ENCODE measurements at regions not wholly inside any gene's neighbourhood (a gene's known extent, or its start where the extent isn't known, plus 50 kb on each side); places are given as distances from the start of the nearest gene placed in this dataset.

- DNase-seq: no peak
- Histone ChIP-seq H3F3A (replicated peaks; ENCODE audit: insufficient read depth) (no peaks in the 10 kb centered on the region), H3K4me1 (ENCODE audit: control insufficient read depth in 1 of 2, insufficient read depth in 2 of 2, low read depth in 1 of 2, low read length in 1 of 2) (peaks cover 0 to 15% of the 10 kb centered on the region in 2 experiments; a peak in 1 of 4 replicates), H2AFZ (ENCODE audit: low read depth) (no peak overlapping the region), H4K20me1 (ENCODE audit: insufficient read depth) (no peaks in the 10 kb centered on the region), H3K79me2 (ENCODE audit: insufficient read depth) (no peaks in the 10 kb centered on the region), H3K36me3 (replicated peaks in 1 of 2; ENCODE audit: control insufficient read depth in 1 of 2, insufficient read depth in 2 of 2, low read length in 1 of 2) (no peaks in the 10 kb centered on the region), H3K9me2 (no peaks in the 10 kb centered on the region), H3K9me3 (no peaks in the 10 kb centered on the region), H3K27me3 (ENCODE audit: insufficient read depth) (no peaks in the 10 kb centered on the region), H3K4me3 (ENCODE audit: low read depth in 2 of 2, low read length in 1 of 2) (no peak overlapping the region), H3K27ac (ENCODE audit: low read depth in 2 of 2, low read length in 1 of 2) (no peak overlapping the region), H3K4me2 (no peak overlapping the region), H3K9ac (no peak overlapping the region)
- WGBS (ENCODE audit: low lambda C conversion rate): 53% methylated on average over 11 of the region's 11 CpGs
- CTCF ChIA-PET: interaction anchor here (1.2 to 1.5 kb wide), 2 partner anchors 145 to 354 kb away, joined by 3 read pairs; no protein-coding TSS in a partner anchor
- POLR2A ChIA-PET: no interaction called here
- no peak for TF ChIP-seq IRF3 (IDR thresholded peaks at IDR 0.05; ENCODE audit: low read depth, low read length)
- no peak for TF ChIP-seq NFIC (IDR thresholded peaks at IDR 0.05; ENCODE audit: borderline replicate concordance)
- TF ChIP-seq SIN3A (IDR thresholded peaks at IDR 0.05; ENCODE audit: borderline replicate concordance, low read depth, low read length): no peak
These were observed 353.3 kb downstream of the GADD45G start for GRCh38 chr9:89958086-89958485.

GRCh38 chr9:89961616-89962341, 357.0 kb downstream of the GADD45G start:
- Histone ChIP-seq H3K79me2 (ENCODE audit: insufficient read depth) (no peaks in the 10 kb centered on the region), H3K27me3 (ENCODE audit: insufficient read depth) (no peaks in the 10 kb centered on the region), H3K9me3 (no peaks in the 10 kb centered on the region), H3K36me3 (replicated peaks in 1 of 2; ENCODE audit: control insufficient read depth in 1 of 2, insufficient read depth in 2 of 2, low read length in 1 of 2) (no peaks in the 10 kb centered on the region), H4K20me1 (ENCODE audit: insufficient read depth) (no peaks in the 10 kb centered on the region), H3F3A (replicated peaks; ENCODE audit: insufficient read depth) (no peaks in the 10 kb centered on the region), H3K9ac (no peak overlapping the region), H3K4me1 (ENCODE audit: control insufficient read depth in 1 of 2, insufficient read depth in 2 of 2, low read depth in 1 of 2, low read length in 1 of 2) (no peaks in the 10 kb centered on the region), H3K4me2 (no peak overlapping the region), H3K9me2 (no peaks in the 10 kb centered on the region), H2AFZ (ENCODE audit: low read depth) (no peak overlapping the region), H3K27ac (ENCODE audit: low read depth in 2 of 2, low read length in 1 of 2) (no peak overlapping the region), H3K4me3 (ENCODE audit: low read depth in 2 of 2, low read length in 1 of 2) (no peak overlapping the region; a peak in 1 of 4 replicates)
- ChIA-PET POLR2A (no interaction called here), CTCF (interaction anchor here (1.2 kb wide), 1 partner anchor 359 kb away, joined by 4 read pairs; no protein-coding TSS in a partner anchor)
- no peak for DNase-seq
- WGBS (ENCODE audit: low lambda C conversion rate): 28% methylated on average over 7 of the region's 9 CpGs
- TF ChIP-seq FOSL2 (IDR thresholded peaks at IDR 0.05; ENCODE audit: borderline replicate concordance, low read depth) (no peak), USF2 (IDR thresholded peaks at IDR 0.05; ENCODE audit: borderline replicate concordance, low read depth, low read length) (no peak), TEAD4 (IDR thresholded peaks at IDR 0.05; ENCODE audit: borderline replicate concordance, insufficient read depth) (no peak), ELF1 (IDR thresholded peaks at IDR 0.05) (no peak), NFIC (IDR thresholded peaks at IDR 0.05; ENCODE audit: borderline replicate concordance) (no peak), IRF3 (IDR thresholded peaks at IDR 0.05; ENCODE audit: low read depth, low read length) (no peak), FOXM1 (IDR thresholded peaks at IDR 0.05; ENCODE audit: low read depth) (no peak), MEF2A (IDR thresholded peaks at IDR 0.05; ENCODE audit: borderline replicate concordance, low read depth) (no peak), SIN3A (IDR thresholded peaks at IDR 0.05; ENCODE audit: borderline replicate concordance, low read depth, low read length) (no peak), FOXJ3 (CRISPR knock-in tag; IDR thresholded peaks at IDR 0.05) (no peak), EZH2phosphoT487 (IDR thresholded peaks at IDR 0.05; ENCODE audit: borderline replicate concordance, low read depth) (no peak), GATA2 (CRISPR knock-in tag; IDR thresholded peaks at IDR 0.05) (no peak), EP300 (IDR thresholded peaks at IDR 0.05; ENCODE audit: borderline replicate concordance in 1 of 2, low read depth in 1 of 2, low read length in 1 of 2) (no peak), RFX5 (IDR thresholded peaks at IDR 0.05; ENCODE audit: low read length) (no peak)

All from SK-N-SH (cell line).